Endothelial cell of umbilical vein (primary cell): ENCODE measurements at regions not wholly inside any gene's neighbourhood (a gene's known extent, or its start where the extent isn't known, plus 50 kb on each side); places are given as distances from the start of the nearest gene placed in this dataset.

Source experiments
- BruUV-seq: library from RNA; stranded (reverse); fragments of 400-500 nt; replicated peaks from 2 replicates; lab custom pipeline; 2021; lab: Mats Ljungman, UMichigan
- CTCF ChIA-PET: fragments of 300-600, 350-600 bp; sonication (Branson Sonifier 250); formaldehyde crosslinking; loops from one replicate; lab custom pipeline; 2021; ENCODE audit warnings: antibody characterized with exemption, inconsistent platforms; lab: Charles Lee
- POLR2A ChIA-PET: fragments of 300-600, 350-600 bp; sonication (Branson Sonifier 250); formaldehyde crosslinking; loops from one replicate; lab custom pipeline; 2021; ENCODE audit warnings: antibody characterized with exemption, inconsistent platforms; lab: Charles Lee
- DNase-seq: peaks from one replicate; pipeline ENCODE4 v3.0.0-alpha.2; 2011; ENCODE audit warnings: low read depth, low spot score
- FAIRE-seq: peaks from 2 replicates; lab custom pipeline; 2011; peaks lifted over from hg19 to GRCh38; lab: Jason Lieb, UNC
- H2AFZ ChIP-seq: 2 replicates; pipeline ENCODE4 v1.6.0; 2012; ENCODE audit warnings: low read depth, low read length, control low read depth, inconsistent platforms
- H3K27ac ChIP-seq: 2 replicates; pipeline ENCODE4 v1.5.1; 2011; ENCODE audit warnings: low read depth, mild to moderate bottlenecking, control low read depth, low read length, moderate library complexity; ENCODE audit not compliant: insufficient read depth
- H3K27me3 ChIP-seq, 2 experiments: 2 replicates each; pipeline versions ENCODE4 v1.6.0 to v1.6.1; 2011; ENCODE audit warnings: low read length in 2 of 2, mixed read lengths in 1 of 2; ENCODE audit not compliant: control insufficient read depth in 2 of 2, insufficient read depth in 2 of 2
- H3K36me3 ChIP-seq, 2 experiments: 2 replicates in 1 of 2; 3 replicates in 1 of 2; pipeline ENCODE4 v1.5.1; 2011; ENCODE audit warnings: low read length in 2 of 2, mild to moderate bottlenecking in 1 of 2, moderate library complexity in 1 of 2; ENCODE audit not compliant: control insufficient read depth in 2 of 2, insufficient read depth in 2 of 2; ENCODE audit errors: extremely low read depth in 1 of 2
- H3K4me1 ChIP-seq: 3 replicates; pipeline ENCODE4 v1.5.1; 2011; ENCODE audit warnings: mild to moderate bottlenecking, low read length; ENCODE audit not compliant: control insufficient read depth, insufficient read depth; ENCODE audit errors: extremely low read depth
- H3K4me2 ChIP-seq: 2 replicates; pipeline ENCODE4 v1.6.1; 2011; ENCODE audit warnings: low read length, control low read depth, mixed read lengths; ENCODE audit not compliant: insufficient read depth
- H3K4me3 ChIP-seq, 3 experiments: fragments of 200-600 bp in 1 of 3; sonication (generic), shearing (Covaris generic) in 1 of 3; replicated peaks in 1 of 3; 2 replicates each; pipeline ENCODE4 v1.5.1; 2011 to 2016; ENCODE audit warnings: control low read depth in 3 of 3, low read length in 3 of 3, mild to moderate bottlenecking in 2 of 3, inconsistent platforms in 1 of 3, low read depth in 1 of 3, moderate library complexity in 1 of 3; ENCODE audit not compliant: insufficient read depth in 1 of 3
- H3K79me2 ChIP-seq: 2 replicates; pipeline ENCODE4 v1.6.0; 2012; ENCODE audit warnings: low read length, inconsistent platforms; ENCODE audit not compliant: control insufficient read depth, insufficient read depth
- H3K9ac ChIP-seq: replicated peaks from 2 replicates; pipeline ENCODE3; 2011; ENCODE audit warnings: low read length, control low read depth; ENCODE audit not compliant: insufficient read depth; ENCODE audit errors: extremely low read depth
- H3K9me1 ChIP-seq: replicated peaks from 3 replicates; pipeline ENCODE4 v1.6.0; 2011; ENCODE audit warnings: mild to moderate bottlenecking, low read length; ENCODE audit not compliant: control insufficient read depth, insufficient read depth; ENCODE audit errors: extremely low read depth
- H3K9me3 ChIP-seq: replicated peaks from 2 replicates; pipeline ENCODE4 v1.5.1; 2012; ENCODE audit warnings: low read length, inconsistent platforms; ENCODE audit not compliant: control insufficient read depth, insufficient read depth
- H4K20me1 ChIP-seq: replicated peaks from 2 replicates; pipeline ENCODE3; 2011; ENCODE audit warnings: mild to moderate bottlenecking, low read length; ENCODE audit not compliant: control insufficient read depth, insufficient read depth; ENCODE audit errors: extremely low read depth
- EZH2 ChIP-seq: IDR thresholded peaks from 2 replicates; pipeline ENCODE4 v1.6.1; 2012; ENCODE audit warnings: borderline replicate concordance, low read depth, mild to moderate bottlenecking, moderate library complexity, low read length, inconsistent platforms; ENCODE audit not compliant: severe bottlenecking
- FOS ChIP-seq: IDR thresholded peaks from 2 replicates; pipeline ENCODE4 v1.6.1; 2011; ENCODE audit warnings: mild to moderate bottlenecking, low read length, moderate library complexity, borderline replicate concordance; ENCODE audit not compliant: insufficient read depth
- GATA2 ChIP-seq: IDR thresholded peaks from 2 replicates; pipeline ENCODE4 v1.7.0; 2011; ENCODE audit warnings: low read depth, mild to moderate bottlenecking, moderate library complexity, mixed read lengths, low read length; ENCODE audit not compliant: insufficient read length, insufficient read depth
- JUN ChIP-seq: IDR thresholded peaks from 2 replicates; pipeline ENCODE4 v1.6.1; 2011; ENCODE audit warnings: borderline replicate concordance, low read depth; ENCODE audit not compliant: insufficient read length, insufficient read depth
- MYC ChIP-seq: IDR thresholded peaks from one replicate; pipeline ENCODE4 v1.6.1; 2011; ENCODE audit warnings: mild to moderate bottlenecking, low read depth, low read length
- POLR2A ChIP-seq: IDR thresholded peaks from 2 replicates; pipeline ENCODE4 v1.6.1; 2012; ENCODE audit warnings: low read depth, mild to moderate bottlenecking, control low read depth, low read length
- POLR2AphosphoS5 ChIP-seq: IDR thresholded peaks from 2 replicates; pipeline ENCODE4 v1.6.1; 2012; ENCODE audit warnings: low read depth, mild to moderate bottlenecking, control low read depth, low read length, moderate library complexity; ENCODE audit not compliant: insufficient read depth
- dilution Hi-C: fragments of 300-500 bp; cut with MboI; formaldehyde crosslinking; loops from one replicate; pipeline ENCODE4 v1.15.0; 2019; ENCODE audit warnings: low sequenced_read_pairs; ENCODE audit not compliant: extremely low pct_ligation_motif_present
- intact Hi-C: fragments of 100-400 bp; cut with micrococcal nuclease; formaldehyde crosslinking; loops from one replicate; pipeline ENCODE4 v1.10.0; 2022
- TF ChIP-seq, protein P1 (sequence below), 2 donors: IDR thresholded peaks; 1 replicate in 1 of 2; 2 replicates in 1 of 2; pipeline ENCODE4 v1.5.1; 2011; ENCODE audit warnings: low read length in 2 of 2, mild to moderate bottlenecking in 2 of 2, moderate library complexity in 2 of 2, control low read depth in 1 of 2, inconsistent platforms in 1 of 2, low read depth in 1 of 2; ENCODE audit not compliant: insufficient read depth in 1 of 2; ENCODE audit errors: extremely low read depth in 1 of 2
- TF ChIP-seq, protein P2 (sequence below): IDR thresholded peaks from 2 replicates; pipeline ENCODE4 v1.6.1; 2011; ENCODE audit not compliant: insufficient read depth, insufficient read length

DNA sequence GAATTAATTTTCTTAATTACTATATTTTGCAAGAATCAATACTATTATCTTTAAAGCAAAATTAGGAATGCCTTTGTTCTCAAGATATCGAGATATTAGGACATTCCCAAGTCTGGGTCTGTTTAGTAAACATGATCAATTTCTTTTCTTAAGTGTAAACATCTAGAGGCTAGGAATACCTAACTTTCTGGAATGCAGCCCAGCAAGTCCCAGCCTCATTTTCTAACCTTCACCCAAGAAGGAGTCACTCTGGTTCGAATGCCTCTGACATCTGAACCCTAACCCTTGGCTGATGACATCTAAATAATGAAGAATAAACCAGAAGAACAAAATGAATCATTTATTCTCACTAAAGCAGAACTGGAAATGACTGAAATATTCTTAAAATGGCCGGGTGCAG is 297.5 kb upstream of the IRX3 start:
- CTCF ChIA-PET, result no interaction called here
- dilution Hi-C loops, result no loop called here

More for the DNA sequence above, 297.5 kb upstream of the IRX3 start:
- TF ChIP-seq MYC (no peak), GATA2 (no peak), POLR2AphosphoS5 (no peak), EZH2 (no peak), JUN (no peak), FOS (no peak), POLR2A (no peak)
- TF ChIP-seq, protein P1, sequence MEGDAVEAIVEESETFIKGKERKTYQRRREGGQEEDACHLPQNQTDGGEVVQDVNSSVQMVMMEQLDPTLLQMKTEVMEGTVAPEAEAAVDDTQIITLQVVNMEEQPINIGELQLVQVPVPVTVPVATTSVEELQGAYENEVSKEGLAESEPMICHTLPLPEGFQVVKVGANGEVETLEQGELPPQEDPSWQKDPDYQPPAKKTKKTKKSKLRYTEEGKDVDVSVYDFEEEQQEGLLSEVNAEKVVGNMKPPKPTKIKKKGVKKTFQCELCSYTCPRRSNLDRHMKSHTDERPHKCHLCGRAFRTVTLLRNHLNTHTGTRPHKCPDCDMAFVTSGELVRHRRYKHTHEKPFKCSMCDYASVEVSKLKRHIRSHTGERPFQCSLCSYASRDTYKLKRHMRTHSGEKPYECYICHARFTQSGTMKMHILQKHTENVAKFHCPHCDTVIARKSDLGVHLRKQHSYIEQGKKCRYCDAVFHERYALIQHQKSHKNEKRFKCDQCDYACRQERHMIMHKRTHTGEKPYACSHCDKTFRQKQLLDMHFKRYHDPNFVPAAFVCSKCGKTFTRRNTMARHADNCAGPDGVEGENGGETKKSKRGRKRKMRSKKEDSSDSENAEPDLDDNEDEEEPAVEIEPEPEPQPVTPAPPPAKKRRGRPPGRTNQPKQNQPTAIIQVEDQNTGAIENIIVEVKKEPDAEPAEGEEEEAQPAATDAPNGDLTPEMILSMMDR (IDR thresholded peaks at IDR 0.05; ENCODE audit: extremely low read depth in 1 of 2, insufficient read depth in 1 of 2, low read depth in 1 of 2, low read length in 2 of 2), result no peak
- TF ChIP-seq, protein P2, sequence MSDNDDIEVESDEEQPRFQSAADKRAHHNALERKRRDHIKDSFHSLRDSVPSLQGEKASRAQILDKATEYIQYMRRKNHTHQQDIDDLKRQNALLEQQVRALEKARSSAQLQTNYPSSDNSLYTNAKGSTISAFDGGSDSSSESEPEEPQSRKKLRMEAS, result no peak
- intact Hi-C loops, result no loop called here
- no peaks in the 10 kb centered on the region for H4K20me1 ChIP-seq
- no peak for DNase-seq
- no peaks in the 10 kb centered on the region for H3K36me3 ChIP-seq
- POLR2A ChIA-PET, result no interaction called here
- H3K27ac ChIP-seq, result no peak overlapping the region
- no peaks in the 10 kb centered on the region for H3K9me3 ChIP-seq
- no peaks in the 10 kb centered on the region for H3K4me1 ChIP-seq
- BruUV-seq, result no TSS peak
- no peak overlapping the region for H3K9ac ChIP-seq
- FAIRE-seq, result no peak
- H3K4me2 ChIP-seq, result no peak overlapping the region
- no peaks in the 10 kb centered on the region for H3K79me2 ChIP-seq
- H2AFZ ChIP-seq, result no peak overlapping the region
- H3K9me1 ChIP-seq, result no peaks in the 10 kb centered on the region
- no peak overlapping the region for H3K4me3 ChIP-seq
- H3K27me3 ChIP-seq, result no peaks in the 10 kb centered on the region
